NCI-H345 treated with DMSO at 0.1 percent for 48 hours (cell line): ENCODE measurements at regions not wholly inside any gene's neighbourhood (a gene's known extent, or its start where the extent isn't known, plus 50 kb on each side); places are given as distances from the start of the nearest gene placed in this dataset.
"Not testable (repeated sequence)": the region's sequence is repeated elsewhere in the genome, so short reads cannot be mapped to it uniquely, and the experiment has no call there.

Source experiments
- DNase-seq: peaks from one replicate; lab custom pipeline; 2025; ENCODE audit not compliant: unreplicated experiment; lab: John Stamatoyannopoulos, UW

- DNase-seq = not testable (repeated sequence)
These were observed 94.3 kb upstream of the RUFY1 start for GRCh38 chr5:179456075-179456474.

DNA sequence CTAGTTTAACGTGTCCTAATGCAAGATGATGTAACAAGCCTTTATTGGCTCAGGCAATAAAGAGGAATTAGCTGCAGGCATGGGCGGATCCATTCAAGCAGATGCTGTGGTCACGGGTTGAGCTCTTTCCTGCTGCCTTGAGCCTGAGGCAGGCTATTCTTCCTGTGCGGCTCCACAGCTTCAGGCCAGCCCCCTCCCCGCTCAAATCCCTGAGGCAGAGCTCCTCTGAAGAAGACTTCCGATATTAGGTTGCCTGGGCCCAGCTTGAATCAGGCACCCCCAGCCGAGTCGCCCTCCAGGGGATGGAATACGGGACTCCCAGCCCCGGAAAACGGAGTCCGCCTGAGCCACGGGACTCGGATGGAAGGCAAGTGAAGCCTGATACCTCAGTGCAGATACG, 95.0 kb upstream of the RUFY1 start:
- no peak for DNase-seq

GRCh38 chr5:179454356-179454755, 96.0 kb upstream of the RUFY1 start:
- DNase-seq = no peak

DNA sequence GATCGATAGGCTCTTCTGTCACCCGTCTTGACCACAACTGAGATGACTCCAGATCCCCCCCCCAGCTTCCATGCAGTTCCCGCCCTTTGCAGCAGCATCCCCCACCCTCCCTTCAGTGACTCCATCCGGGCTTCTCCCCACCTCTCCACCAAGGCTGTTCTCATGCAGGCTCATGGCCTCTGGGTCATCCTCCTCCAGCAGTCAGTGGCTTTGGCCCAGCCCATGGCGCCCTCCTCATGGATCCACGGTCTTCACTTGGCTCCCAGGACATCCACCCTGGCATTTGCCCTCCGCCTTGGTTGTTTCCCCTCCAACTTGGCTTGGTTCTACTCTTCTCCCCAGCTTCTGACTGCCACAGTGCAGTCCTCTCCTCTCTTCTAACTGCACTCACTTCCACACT, 96.7 kb upstream of the RUFY1 start:
- no peak for DNase-seq

DNA sequence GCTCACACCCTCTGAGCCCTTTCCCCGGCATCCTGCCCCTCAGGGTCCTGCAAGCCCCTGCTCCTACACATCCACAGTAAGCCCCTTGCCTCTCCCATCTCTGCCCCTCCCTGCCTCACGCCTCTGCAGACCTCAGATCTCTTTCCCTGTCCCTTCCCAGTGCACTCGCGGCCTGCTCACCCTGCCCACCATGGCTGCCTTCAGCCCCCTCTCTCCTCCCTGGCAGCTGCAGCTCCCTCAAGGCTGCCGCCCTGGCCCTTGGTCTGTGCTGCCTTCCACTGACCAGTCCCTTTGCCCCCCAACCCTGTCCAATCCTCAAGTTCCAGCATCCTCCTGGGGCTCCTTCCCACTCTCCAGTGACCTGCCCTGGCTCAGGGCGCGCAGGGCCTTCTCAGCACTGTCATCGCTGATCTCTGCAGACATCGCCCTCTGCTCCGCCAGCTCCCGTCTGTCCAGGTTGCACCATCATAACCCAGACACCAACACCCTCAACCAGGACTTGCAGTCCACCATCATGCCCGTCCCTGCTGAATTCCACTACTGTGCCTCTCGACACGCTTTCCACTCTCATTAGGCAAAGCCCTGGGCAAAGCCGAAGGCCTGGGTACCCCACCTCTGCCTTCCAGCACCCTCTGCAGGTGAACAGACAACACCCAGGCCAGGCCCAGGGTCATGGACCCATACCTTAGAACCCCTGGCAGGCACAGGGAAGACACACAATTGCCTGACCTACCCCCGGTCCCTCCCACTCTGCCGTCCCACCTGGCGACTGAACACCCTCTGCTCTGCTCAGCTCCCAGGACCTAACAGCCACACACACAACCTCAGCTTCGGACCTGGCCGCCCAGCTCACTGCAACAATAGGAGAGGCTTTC, 97.8 kb upstream of the RUFY1 start:
- DNase-seq = no peak

GRCh38 chr5:179451828-179452196, 98.5 kb upstream of the RUFY1 start:
- DNase-seq = no peak

DNA sequence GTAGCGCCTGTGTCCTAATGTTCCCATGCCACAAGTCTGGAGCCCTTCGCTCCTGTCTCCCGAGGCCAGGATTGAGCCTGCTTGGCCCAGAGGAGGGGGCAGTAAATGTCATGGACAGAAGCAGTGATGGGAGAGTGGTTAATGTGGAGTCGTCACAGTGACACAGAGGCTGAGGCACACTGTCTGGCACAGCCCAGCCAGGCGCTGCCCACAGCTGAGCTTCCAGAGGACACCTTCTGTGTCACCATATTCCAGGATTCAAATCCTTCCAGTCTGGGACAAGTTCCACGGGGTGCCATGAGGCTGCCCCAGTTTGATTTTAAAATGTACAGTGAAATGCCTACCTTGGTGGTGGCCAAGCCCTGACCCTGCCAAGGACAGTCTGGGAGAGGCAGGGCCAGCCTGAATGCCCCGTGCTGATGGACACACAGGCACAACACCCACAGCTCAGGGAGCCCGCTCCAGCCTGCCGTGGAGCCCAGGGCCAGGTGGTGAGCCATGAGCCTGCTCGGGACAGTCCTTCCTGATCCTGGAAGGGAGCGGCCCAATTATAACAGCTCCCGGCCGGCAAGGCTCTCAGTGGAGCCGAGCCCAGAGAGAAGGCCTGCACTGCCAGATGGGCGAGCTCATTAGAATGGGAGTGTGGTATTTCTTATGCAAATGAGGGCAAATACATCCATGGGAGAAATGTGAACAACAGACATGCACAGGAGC, 99.1 kb upstream of the RUFY1 start:
- no peak for DNase-seq

- not testable (repeated sequence) for DNase-seq
These were observed 100.4 kb upstream of the RUFY1 start for GRCh38 chr5:179449950-179450349.

DNA sequence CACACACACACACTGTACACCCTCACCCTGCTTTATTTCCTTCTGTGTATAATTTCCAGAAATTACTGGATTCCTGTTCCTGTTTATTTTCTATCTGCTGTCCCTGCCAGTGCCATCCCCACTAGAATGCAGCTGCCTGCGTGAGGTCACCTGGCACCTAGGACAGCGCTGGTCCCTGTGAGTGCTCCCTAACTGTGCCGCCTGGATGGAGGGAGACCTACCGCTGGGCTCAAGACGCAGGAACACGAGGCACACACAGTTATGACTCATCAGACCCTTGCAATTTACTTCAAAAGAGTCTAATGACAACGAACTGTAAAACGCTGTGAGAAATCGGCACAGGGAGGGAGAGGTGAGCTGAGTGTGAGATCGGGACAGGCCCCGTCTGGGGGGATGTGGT, 102.1 kb upstream of the RUFY1 start:
- not testable (repeated sequence) for DNase-seq

DNA sequence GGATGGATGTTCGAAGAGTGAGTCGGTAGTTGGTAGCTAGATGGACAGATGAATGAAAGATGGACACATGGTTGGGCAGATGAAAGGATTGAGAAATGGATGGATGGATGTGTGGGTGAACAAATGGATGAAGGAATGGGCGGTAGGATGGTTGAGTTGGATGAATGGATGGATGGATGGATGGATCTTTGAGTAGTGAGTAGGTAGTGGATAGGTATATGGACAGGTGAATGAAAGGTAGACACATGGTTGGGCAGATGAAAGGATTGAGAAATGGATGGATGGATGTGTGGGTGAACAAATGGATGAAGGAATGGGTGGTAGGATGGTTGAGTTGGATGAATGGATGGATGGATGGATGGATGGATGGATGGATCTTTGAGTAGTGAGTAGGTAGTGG, 97.0 kb upstream of the ADAMTS2 start:
- DNase-seq = not testable (repeated sequence)

GRCh38 chr5:179439181-179439985, 94.1 kb upstream of the ADAMTS2 start:
- DNase-seq = no peak

DNA sequence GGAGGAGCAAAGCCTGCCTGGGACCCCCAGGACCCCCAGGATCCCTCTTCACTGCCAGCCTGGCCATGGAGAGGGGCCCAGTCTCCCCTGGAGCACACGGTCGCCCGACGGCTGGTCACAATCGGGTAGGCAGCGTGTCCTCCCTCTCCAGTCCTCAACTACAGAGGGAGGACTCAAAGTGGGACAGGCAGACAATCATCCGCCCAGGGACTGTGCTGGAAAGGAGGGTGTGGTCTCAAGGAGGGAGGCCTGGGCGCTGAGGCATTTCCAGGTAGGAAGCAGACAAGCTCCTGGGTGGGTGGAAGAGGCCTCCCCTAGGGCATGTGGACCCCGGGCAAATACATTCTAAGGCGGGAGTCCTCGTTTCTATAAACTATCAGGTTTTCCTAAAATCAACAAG, 93.2 kb upstream of the ADAMTS2 start:
- no peak for DNase-seq

- DNase-seq = no peak
These were observed 92.8 kb upstream of the ADAMTS2 start for GRCh38 chr5:179438011-179438441.

GRCh38 chr5:179437341-179438001, 92.2 kb upstream of the ADAMTS2 start:
- DNase-seq = no peak

DNA sequence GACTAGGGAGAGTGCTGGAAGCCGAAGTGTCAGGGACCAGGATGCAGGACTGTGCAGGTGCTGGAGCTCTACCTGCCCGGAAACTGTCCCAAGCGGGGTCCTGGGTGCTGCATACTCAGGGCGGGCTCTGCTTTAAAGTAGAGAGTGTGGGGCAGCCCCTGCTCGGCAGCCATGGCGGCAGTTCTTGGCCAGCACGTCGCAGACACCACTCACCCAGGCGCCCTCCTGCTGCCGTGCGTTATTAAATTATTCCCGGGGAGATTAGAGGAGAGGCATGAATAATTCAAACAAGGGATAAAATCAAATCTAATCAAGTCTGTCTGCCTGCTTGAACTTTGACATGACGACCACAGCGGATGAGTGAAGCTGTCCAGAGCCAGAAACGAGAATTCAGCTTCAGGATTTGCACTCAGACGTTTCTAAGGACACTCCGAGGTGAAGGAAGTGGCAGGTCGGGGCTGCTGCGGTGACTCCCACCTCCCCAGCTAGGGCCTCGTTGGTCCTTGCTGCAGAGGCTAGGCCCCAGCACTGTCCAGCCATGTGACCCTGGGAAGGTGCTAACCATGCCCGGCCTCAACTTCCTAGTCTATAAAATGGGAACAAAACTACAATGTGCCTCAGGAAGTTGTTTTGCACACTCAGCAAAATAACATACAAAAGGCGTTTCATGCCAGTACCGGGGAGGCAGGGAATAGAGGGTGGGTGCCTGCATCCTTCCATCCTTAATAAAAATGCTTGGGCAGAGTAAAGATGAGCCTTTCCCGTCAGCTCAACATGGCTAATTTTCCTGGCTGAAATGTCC, 91.3 kb upstream of the ADAMTS2 start:
- DNase-seq = no peak

DNA sequence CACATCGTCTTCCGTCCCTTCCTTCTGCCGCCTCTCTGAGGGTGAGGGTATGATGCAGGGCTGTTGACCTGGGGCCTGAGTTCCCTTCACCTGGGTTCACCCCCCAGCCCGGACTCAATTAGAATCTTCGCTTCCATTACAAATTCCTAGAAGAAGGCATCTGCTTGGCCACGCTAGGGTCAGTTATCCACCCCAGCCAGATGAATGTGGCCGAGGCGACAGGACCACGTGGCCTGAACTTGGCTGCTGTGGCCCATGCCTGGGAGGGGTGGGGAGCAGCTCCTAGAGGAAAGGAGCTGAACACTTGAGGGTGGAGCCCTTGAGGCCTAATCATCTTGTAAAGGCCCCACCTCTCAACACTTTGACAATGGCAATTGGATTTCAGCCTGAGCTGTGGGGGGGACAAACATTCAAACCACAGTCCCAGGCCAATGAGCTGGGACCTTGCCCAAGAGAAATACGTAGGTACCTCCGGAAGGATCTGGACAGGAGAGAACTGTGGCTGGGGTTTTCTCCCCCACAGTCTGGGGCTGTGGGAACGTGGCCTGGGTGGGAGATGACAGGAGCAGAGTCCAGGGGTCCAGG, 90.6 kb upstream of the ADAMTS2 start:
- no peak for DNase-seq

DNA sequence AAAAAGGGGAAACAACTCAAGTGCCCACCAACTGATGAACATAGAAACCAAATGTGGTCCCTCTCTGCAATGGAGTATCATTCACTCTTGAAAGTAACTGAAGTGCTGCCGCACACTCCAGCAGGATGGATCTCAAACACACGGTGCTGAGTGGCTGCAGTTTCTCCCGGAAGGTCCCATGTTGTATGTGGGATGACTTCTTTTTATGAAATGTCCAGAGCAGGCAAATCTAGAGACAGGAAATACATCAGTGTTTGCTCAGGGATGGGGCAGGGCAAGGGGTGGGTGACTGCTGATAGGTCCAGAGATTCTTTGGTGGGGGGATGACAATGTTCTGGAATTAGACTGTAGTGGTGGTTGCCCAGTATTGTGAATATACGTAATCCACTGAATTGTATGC, 89.9 kb upstream of the ADAMTS2 start:
- DNase-seq = no peak

DNA sequence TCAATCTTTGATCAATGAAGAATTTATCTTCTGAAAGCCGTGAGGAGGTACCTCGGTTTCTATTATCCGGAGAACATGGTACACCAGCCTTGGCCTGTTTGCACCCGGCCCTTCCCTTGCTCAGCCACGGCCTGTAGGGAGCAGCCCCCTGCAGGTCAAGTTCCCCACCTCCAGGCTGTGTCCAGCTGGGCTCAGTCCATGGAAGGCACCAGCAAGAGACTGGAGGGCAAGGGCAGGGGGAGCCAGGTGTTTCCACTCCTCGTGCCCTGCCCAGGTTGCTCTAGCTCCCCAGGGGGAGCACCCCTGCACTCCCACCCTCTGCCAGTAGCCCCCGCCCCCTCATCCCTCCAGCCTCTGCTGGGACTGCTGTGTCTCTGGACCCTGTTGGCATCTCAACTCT, 87.3 kb upstream of the ADAMTS2 start:
- DNase-seq = no peak

DNA sequence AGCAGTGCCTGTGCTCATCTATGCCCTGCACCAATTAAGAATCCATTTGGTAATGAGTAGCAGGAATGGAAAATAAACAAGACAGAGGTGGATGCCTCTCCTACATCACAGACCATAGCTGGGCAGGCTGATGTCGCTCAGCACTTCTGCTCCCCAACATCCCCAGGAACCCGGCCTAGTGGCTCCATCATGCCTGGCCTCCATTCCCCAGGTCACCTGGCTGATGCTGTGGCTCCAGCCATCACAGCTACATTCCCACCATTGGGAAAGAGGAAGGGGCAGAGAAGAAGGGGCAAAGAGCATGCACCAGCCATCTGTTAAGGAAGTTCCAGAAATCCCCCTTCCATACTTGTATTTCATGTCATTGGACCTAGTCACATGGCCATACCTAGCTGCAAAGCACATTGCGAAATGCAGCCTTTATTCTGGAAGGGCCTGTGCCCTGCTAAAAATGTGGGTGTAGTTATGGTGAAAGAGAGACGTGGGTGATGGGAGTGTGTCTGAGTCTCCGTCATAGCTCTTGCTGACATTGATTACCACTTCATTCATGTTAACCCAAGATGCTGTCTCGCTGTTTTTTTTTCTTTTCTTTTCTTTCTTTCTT, 86.1 kb upstream of the ADAMTS2 start:
- no peak for DNase-seq
